CD4-positive, alpha-beta memory T cell (primary cell): ENCODE measurements at regions not wholly inside any gene's neighbourhood (a gene's known extent, or its start where the extent isn't known, plus 50 kb on each side); places are given as distances from the start of the nearest gene placed in this dataset.

ENCODE experiments used
- CTCF ChIA-PET: fragments of 350-600 bp; sonication (Branson Sonifier 250); formaldehyde crosslinking; loops from one replicate; lab custom pipeline; 2021; ENCODE audit warnings: inconsistent platforms; ENCODE audit not compliant: partially characterized antibody; lab: Charles Lee
- POLR2A ChIA-PET: fragments of 350-600 bp; sonication (Branson Sonifier 250); formaldehyde crosslinking; loops from one replicate; lab custom pipeline; 2021; ENCODE audit not compliant: partially characterized antibody; lab: Charles Lee
- DNase-seq, 5 donors: peaks; one replicate each; pipeline versions ENCODE4 v3.0.0 to v3.0.0-alpha.2; 2020 to 2022; ENCODE audit warnings: mixed read lengths in 1 of 5
- H3K27ac ChIP-seq: one replicate; pipeline ENCODE4 v1.7.0; 2013; ENCODE audit warnings: low read depth, low read length
- H3K27me3 ChIP-seq: 2 replicates; pipeline ENCODE4 v1.7.0; 2013; ENCODE audit warnings: mild to moderate bottlenecking, low read length, moderate library complexity; ENCODE audit not compliant: insufficient read depth
- H3K36me3 ChIP-seq: 2 replicates; pipeline ENCODE4 v1.7.0; 2013; ENCODE audit warnings: mild to moderate bottlenecking, low read length, moderate library complexity; ENCODE audit not compliant: insufficient read depth
- H3K4me1 ChIP-seq: 2 replicates; pipeline ENCODE4 v1.7.0; 2013; ENCODE audit warnings: mild to moderate bottlenecking, low read length, moderate library complexity; ENCODE audit not compliant: insufficient read depth
- H3K4me3 ChIP-seq, 2 donors: one replicate each; pipeline ENCODE4 v1.7.0; 2013; ENCODE audit warnings: low read length in 2 of 2, mild to moderate bottlenecking in 1 of 2
- H3K9me3 ChIP-seq, 2 donors: one replicate each; pipeline ENCODE4 v1.7.0; 2013; ENCODE audit warnings: low read length in 2 of 2, control low read depth in 1 of 2; ENCODE audit not compliant: control insufficient read depth in 1 of 2
- H3K27ac Mint-ChIP-seq, 7 donors: one replicate each; pipeline ENCODE4 v1.8.0; 2020 to 2021; ENCODE audit warnings: mixed read lengths in 7 of 7, mild to moderate bottlenecking in 6 of 7, inconsistent platforms in 3 of 7, moderate library complexity in 3 of 7
- H3K27me3 Mint-ChIP-seq, 2 donors: one replicate each; pipeline ENCODE4 v1.8.0; 2020 to 2021; ENCODE audit warnings: mixed read lengths in 2 of 2
- H3K36me3 Mint-ChIP-seq, 2 donors: one replicate each; pipeline ENCODE4 v1.8.0; 2020 to 2021; ENCODE audit warnings: mixed read lengths in 2 of 2, inconsistent platforms in 1 of 2, mild to moderate bottlenecking in 1 of 2
- H3K4me1 Mint-ChIP-seq, 4 donors: one replicate each; pipeline ENCODE4 v1.8.0; 2020 to 2021; ENCODE audit warnings: mixed read lengths in 4 of 4, mild to moderate bottlenecking in 1 of 4
- H3K4me3 Mint-ChIP-seq, 8 donors: one replicate each; pipeline ENCODE4 v1.8.0; 2020 to 2021; ENCODE audit warnings: mixed read lengths in 8 of 8, mild to moderate bottlenecking in 7 of 8, moderate library complexity in 6 of 8, inconsistent platforms in 3 of 8
- H3K9me3 Mint-ChIP-seq, 8 donors: one replicate each; pipeline ENCODE4 v1.8.0; 2020 to 2021; ENCODE audit warnings: mixed read lengths in 8 of 8, mild to moderate bottlenecking in 5 of 8, inconsistent platforms in 3 of 8, moderate library complexity in 1 of 8
- intact Hi-C: fragments of 100-400 bp; cut with micrococcal nuclease; formaldehyde crosslinking; loops from one replicate; pipeline ENCODE4 v1.15.1; 2023

DNA sequence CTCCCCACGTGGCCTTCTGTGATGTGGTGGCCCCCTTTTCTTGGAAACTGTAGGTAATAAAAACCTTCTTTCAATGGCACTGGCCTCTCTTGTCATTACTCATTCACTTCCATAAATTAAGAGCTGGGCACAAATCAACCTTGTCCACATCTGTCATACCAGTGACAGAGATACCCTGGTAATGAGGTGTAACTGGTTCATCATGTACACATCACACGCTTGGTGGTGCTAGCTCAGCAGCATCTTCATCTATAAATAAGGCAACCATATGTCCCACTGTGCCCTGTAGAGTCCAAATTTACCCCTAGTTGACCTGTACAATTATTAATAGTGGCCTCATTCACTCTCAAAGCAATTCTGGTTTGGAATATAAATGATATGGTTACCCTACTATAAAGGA lies 245.6 kb downstream of the HIVEP2 start:
- no peaks in the 10 kb centered on the region for H3K36me3 ChIP-seq
- Mint-ChIP-seq H3K9me3 (no peaks in the 10 kb centered on the region), H3K27ac (no peak overlapping the region), H3K27me3 (no peaks in the 10 kb centered on the region), H3K4me3 (no peak overlapping the region), H3K4me1 (peaks cover 0 to 11% (median 3%) of the 10 kb centered on the region in 4 donors), H3K36me3 (no peaks in the 10 kb centered on the region)
- H3K4me3 ChIP-seq: no peak overlapping the region
- no peak overlapping the region for H3K27ac ChIP-seq
- H3K9me3 ChIP-seq: no peaks in the 10 kb centered on the region
- H3K4me1 ChIP-seq: no peaks in the 10 kb centered on the region
- DNase-seq: no peak
- H3K27me3 ChIP-seq: no peaks in the 10 kb centered on the region
- intact Hi-C loops: no loop called here
- ChIA-PET CTCF (interaction anchor here (1.8 to 2.7 kb wide), 2 partner anchors 327 to 728 kb away, joined by 5 to 11 read pairs; no protein-coding TSS in a partner anchor), POLR2A (interaction anchor here (0.6 kb wide), 1 partner anchor 327 kb away, joined by 4 read pairs; no protein-coding TSS in a partner anchor)

DNA sequence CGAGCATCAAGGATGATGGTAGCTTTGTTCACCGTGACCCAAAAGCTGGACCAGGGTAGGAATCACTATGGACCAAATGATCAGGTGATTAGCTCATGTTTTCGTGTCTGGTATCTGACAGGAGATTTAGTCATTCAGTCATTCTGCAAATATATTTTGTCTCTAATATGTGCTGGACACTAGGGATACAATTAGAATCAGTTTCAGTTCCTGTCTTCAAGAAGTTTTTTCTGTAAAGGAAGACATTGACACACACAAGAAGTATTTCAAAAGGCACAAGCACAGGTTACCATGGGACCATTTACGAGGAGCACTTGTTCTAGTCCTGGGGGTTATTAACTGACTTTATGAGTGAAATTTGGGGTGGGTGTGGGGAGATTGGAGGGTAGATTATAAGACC lies 244.9 kb downstream of the HIVEP2 start:
- H3K36me3 Mint-ChIP-seq: no peaks in the 10 kb centered on the region
- H3K4me3 ChIP-seq: no peak overlapping the region
- H3K27ac ChIP-seq: no peak overlapping the region
- H3K27me3 Mint-ChIP-seq: no peaks in the 10 kb centered on the region
- H3K36me3 ChIP-seq: no peaks in the 10 kb centered on the region
- CTCF ChIA-PET: interaction anchor here (2.7 kb wide), 1 partner anchor 326 kb away, joined by 11 read pairs; no protein-coding TSS in a partner anchor
- H3K4me1 ChIP-seq: no peaks in the 10 kb centered on the region
- no peaks in the 10 kb centered on the region for H3K9me3 ChIP-seq
- no peak overlapping the region for H3K4me3 Mint-ChIP-seq
- intact Hi-C loops: no loop called here
- no peak for DNase-seq
- no peaks in the 10 kb centered on the region for H3K9me3 Mint-ChIP-seq
- no peak overlapping the region for H3K27ac Mint-ChIP-seq
- POLR2A ChIA-PET: no interaction called here
- no peaks in the 10 kb centered on the region for H3K27me3 ChIP-seq
- peaks cover 0 to 5% (median 1%) of the 10 kb centered on the region in 4 donors for H3K4me1 Mint-ChIP-seq

DNA sequence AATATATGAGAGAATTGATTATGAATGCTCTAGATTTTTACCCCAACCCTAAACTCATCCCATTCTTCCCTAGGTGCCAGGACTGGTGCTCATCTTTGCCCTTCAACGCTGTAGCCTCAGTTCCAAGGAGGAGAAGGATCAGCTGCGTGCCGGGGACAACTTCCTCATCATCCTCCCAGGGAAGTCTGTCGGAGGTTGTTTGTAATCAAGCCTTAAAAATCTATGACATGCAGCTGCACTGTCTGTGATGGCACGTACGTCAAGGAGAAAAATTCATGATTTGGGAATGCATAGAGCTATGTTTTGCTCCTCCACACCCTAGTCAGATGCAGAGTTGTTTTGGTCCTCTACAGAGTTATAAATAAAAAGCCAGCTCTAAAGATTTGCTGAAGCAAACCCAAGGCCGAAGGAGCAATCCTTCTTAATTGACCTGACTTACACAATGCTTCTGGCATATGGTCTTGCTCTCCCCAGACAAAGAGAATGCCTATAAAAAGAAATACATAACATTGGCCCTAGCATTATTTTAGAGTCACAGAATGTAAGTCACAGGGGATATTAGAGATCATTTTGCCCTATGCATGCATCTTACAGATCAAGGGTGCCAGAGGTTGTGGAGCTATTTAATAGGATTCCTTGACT lies 244.2 kb downstream of the HIVEP2 start:
- H3K27me3 Mint-ChIP-seq: no peaks in the 10 kb centered on the region

More for the DNA sequence above, 244.2 kb downstream of the HIVEP2 start:
- POLR2A ChIA-PET: no interaction called here
- no peak for DNase-seq
- intact Hi-C loops: no loop called here
- Histone ChIP-seq H3K4me1 (no peaks in the 10 kb centered on the region), H3K36me3 (no peaks in the 10 kb centered on the region), H3K27me3 (no peaks in the 10 kb centered on the region), H3K27ac (no peak overlapping the region), H3K9me3 (no peaks in the 10 kb centered on the region), H3K4me3 (no peak overlapping the region)
- CTCF ChIA-PET: interaction anchor here (1.1 to 2.7 kb wide), 3 partner anchors 10 to 326 kb away, joined by 3 to 11 read pairs (median 3); no protein-coding TSS in a partner anchor
- H3K27ac Mint-ChIP-seq: no peak overlapping the region
- H3K4me1 Mint-ChIP-seq: peaks cover 0 to 6% (median 1%) of the 10 kb centered on the region in 4 donors
- no peak overlapping the region for H3K4me3 Mint-ChIP-seq
- no peaks in the 10 kb centered on the region for H3K36me3 Mint-ChIP-seq
- no peaks in the 10 kb centered on the region for H3K9me3 Mint-ChIP-seq
